ENCODE measurements at regions not wholly inside any gene's neighbourhood (a gene's known extent, or its start where the extent isn't known, plus 50 kb on each side); places are given as distances from the start of the nearest gene placed in this dataset.

- Histone ChIP-seq H3K36me3 (ENCODE audit: insufficient read depth) (no peaks in the 10 kb centered on the region), H3K9me2 (ENCODE audit: insufficient read depth) (peaks cover 5% of the 10 kb centered on the region; the same call in 1 of the 2 replicates), H3K27me3 (ENCODE audit: insufficient read depth) (no peaks in the 10 kb centered on the region), H3K4me2 (no peak overlapping the region), H4K20me1 (replicated peaks; ENCODE audit: insufficient read depth) (no peaks in the 10 kb centered on the region), H3K79me2 (replicated peaks; ENCODE audit: insufficient read depth) (no peaks in the 10 kb centered on the region), H3K4me3 (no peak overlapping the region), H3K27ac (ENCODE audit: low read depth) (no peak overlapping the region), H3F3A (replicated peaks; ENCODE audit: low read depth) (no peaks in the 10 kb centered on the region), H2AFZ (no peak overlapping the region), H3K4me1 (ENCODE audit: insufficient read depth) (no peaks in the 10 kb centered on the region)
- TF ChIP-seq ZNF331 (CRISPR knock-in tag; IDR thresholded peaks at IDR 0.05; ENCODE audit: low read depth) (no peak), POLR2AphosphoS5 (IDR thresholded peaks at IDR 0.05; ENCODE audit: low read depth) (no peak), CREB1 (CRISPR knock-in tag; IDR thresholded peaks at IDR 0.05; ENCODE audit: low read depth) (no peak), EZH2 (IDR thresholded peaks at IDR 0.05; ENCODE audit: low read depth, unreplicated experiment) (no peak), NANOG (IDR thresholded peaks at IDR 0.05; ENCODE audit: borderline replicate concordance) (no peak), JUNB (IDR thresholded peaks at IDR 0.05; ENCODE audit: unreplicated experiment) (no peak), EZH2phosphoT487 (IDR thresholded peaks at IDR 0.05; ENCODE audit: unreplicated experiment) (no peak)
- ATAC-seq (no peak), DNase-seq (ENCODE audit: low spot score) (no peak)
- H3K9me3 Mint-ChIP-seq, result no peaks in the 10 kb centered on the region; the same call in 2 of the 3 replicates
- no peaks in the 10 kb centered on the region for H3K4me1 Mint-ChIP-seq
- peaks cover 3% of the 10 kb centered on the region for H3K27me3 Mint-ChIP-seq (ENCODE audit: insufficient read depth, low read depth, poor library complexity)
- H3K36me3 Mint-ChIP-seq (ENCODE audit: low read depth), result no peaks in the 10 kb centered on the region
- H3K4me3 Mint-ChIP-seq, result no peak overlapping the region
- H3K27ac Mint-ChIP-seq, result no peak overlapping the region
Observed at GRCh38 chr15:87734571-87735373, 521.8 kb downstream of the NTRK3 start.

- Histone ChIP-seq H3K9me2 (ENCODE audit: insufficient read depth) (peaks cover 5% of the 10 kb centered on the region; the same call in 1 of the 2 replicates), H3K27me3 (ENCODE audit: insufficient read depth) (no peaks in the 10 kb centered on the region), H2AFZ (no peak overlapping the region), H3K4me2 (no peak overlapping the region), H3K27ac (ENCODE audit: low read depth) (no peak overlapping the region), H3F3A (replicated peaks; ENCODE audit: low read depth) (no peaks in the 10 kb centered on the region), H4K20me1 (replicated peaks; ENCODE audit: insufficient read depth) (no peaks in the 10 kb centered on the region), H3K4me3 (no peak overlapping the region), H3K36me3 (ENCODE audit: insufficient read depth) (no peaks in the 10 kb centered on the region), H3K79me2 (replicated peaks; ENCODE audit: insufficient read depth) (no peaks in the 10 kb centered on the region), H3K4me1 (ENCODE audit: insufficient read depth) (no peaks in the 10 kb centered on the region)
- H3K9me3 Mint-ChIP-seq, result no peaks in the 10 kb centered on the region; the same call in 2 of the 3 replicates
- no peak for ATAC-seq
- H3K27ac Mint-ChIP-seq, result no peak overlapping the region
- no peak for DNase-seq (ENCODE audit: low spot score)
- H3K4me3 Mint-ChIP-seq, result no peak overlapping the region
- H3K36me3 Mint-ChIP-seq (ENCODE audit: low read depth), result no peaks in the 10 kb centered on the region
- TF ChIP-seq JUNB (IDR thresholded peaks at IDR 0.05; ENCODE audit: unreplicated experiment), result no peak
- no peak for TF ChIP-seq EZH2phosphoT487 (IDR thresholded peaks at IDR 0.05; ENCODE audit: unreplicated experiment)
- TF ChIP-seq STAT1 (IDR thresholded peaks at IDR 0.05; ENCODE audit: unreplicated experiment), result no peak
- no peak for TF ChIP-seq ZNF114 (CRISPR knock-in tag; IDR thresholded peaks at IDR 0.05)
- peaks cover 3% of the 10 kb centered on the region for H3K27me3 Mint-ChIP-seq (ENCODE audit: insufficient read depth, low read depth, poor library complexity)
- H3K4me1 Mint-ChIP-seq, result no peaks in the 10 kb centered on the region
Observed at GRCh38 chr15:87733977-87734376, 522.6 kb downstream of the NTRK3 start.

- no peaks in the 10 kb centered on the region for H3F3A ChIP-seq (replicated peaks; ENCODE audit: low read depth)
- no peak overlapping the region; the same call in 1 of the 2 replicates for H2AFZ ChIP-seq
- TF ChIP-seq POLR2AphosphoS5 (IDR thresholded peaks at IDR 0.05; ENCODE audit: low read depth), result no peak
- H3K4me3 ChIP-seq, result no peak overlapping the region
- H4K20me1 ChIP-seq (replicated peaks; ENCODE audit: insufficient read depth), result no peaks in the 10 kb centered on the region
- no peaks in the 10 kb centered on the region for H3K36me3 ChIP-seq (ENCODE audit: insufficient read depth)
- Mint-ChIP-seq H3K27ac (no peak overlapping the region), H3K4me3 (no peak overlapping the region), H3K4me1 (no peaks in the 10 kb centered on the region), H3K27me3 (ENCODE audit: insufficient read depth, low read depth, poor library complexity) (peaks cover 3% of the 10 kb centered on the region), H3K36me3 (ENCODE audit: low read depth) (no peaks in the 10 kb centered on the region), H3K9me3 (no peaks in the 10 kb centered on the region; the same call in 2 of the 3 replicates)
- no peak overlapping the region for H3K4me2 ChIP-seq
- H3K79me2 ChIP-seq (replicated peaks; ENCODE audit: insufficient read depth), result no peaks in the 10 kb centered on the region
- no peak for DNase-seq (ENCODE audit: low spot score)
- H3K4me1 ChIP-seq (ENCODE audit: insufficient read depth), result no peaks in the 10 kb centered on the region
- ATAC-seq, result no peak
- no peaks in the 10 kb centered on the region for H3K27me3 ChIP-seq (ENCODE audit: insufficient read depth)
- peaks cover 5% of the 10 kb centered on the region; the same call in 1 of the 2 replicates for H3K9me2 ChIP-seq (ENCODE audit: insufficient read depth)
- H3K27ac ChIP-seq (ENCODE audit: low read depth), result no peak overlapping the region
Observed at GRCh38 chr15:87733541-87733941, 523.0 kb downstream of the NTRK3 start.
